MM.1S (cell line): ENCODE measurements at regions not wholly inside any gene's neighbourhood (a gene's known extent, or its start where the extent isn't known, plus 50 kb on each side); places are given as distances from the start of the nearest gene placed in this dataset.

Experiments
- DNase-seq: peaks from one replicate; pipeline ENCODE4 v3.0.0-alpha.2; 2015
- H2AFZ ChIP-seq: fragments of 300-600 bp; sonication (generic); 2 replicates; pipeline ENCODE4 v1.6.0; 2016; ENCODE audit warnings: antibody characterized with exemption, low read length
- H3F3A ChIP-seq: fragments of 300-600 bp; sonication (generic); 2 replicates; pipeline ENCODE4 v1.6.1; 2016; ENCODE audit warnings: mild to moderate bottlenecking, antibody characterized with exemption, low read length, moderate library complexity, mixed read lengths; ENCODE audit not compliant: insufficient read depth
- H3K27ac ChIP-seq: fragments of 300-600 bp; sonication (generic); 2 replicates; pipeline ENCODE4 v1.5.1; 2016; ENCODE audit warnings: mild to moderate bottlenecking, low read length
- H3K27me3 ChIP-seq: fragments of 300-600 bp; sonication (generic); replicated peaks from 2 replicates; pipeline ENCODE4 v1.6.0; 2016; ENCODE audit warnings: low read length; ENCODE audit not compliant: insufficient read depth
- H3K36me3 ChIP-seq: fragments of 300-600 bp; sonication (generic); replicated peaks from 2 replicates; pipeline ENCODE4 v1.6.1; 2016; ENCODE audit warnings: mild to moderate bottlenecking, low read length, mixed read lengths; ENCODE audit not compliant: insufficient read depth
- H3K4me1 ChIP-seq: fragments of 300-600 bp; sonication (generic); 2 replicates; pipeline ENCODE4 v1.6.1; 2016; ENCODE audit warnings: low read length, mixed read lengths
- H3K4me2 ChIP-seq: fragments of 300-600 bp; sonication (generic); 2 replicates; pipeline ENCODE4 v1.6.0; 2016; ENCODE audit warnings: low read depth, low read length
- H3K4me3 ChIP-seq: fragments of 300-600 bp; sonication (generic); 2 replicates; pipeline ENCODE4 v1.5.1; 2016; ENCODE audit warnings: low read length, mixed read lengths
- H3K79me2 ChIP-seq: fragments of 300-600 bp; sonication (generic); 2 replicates; pipeline ENCODE4 v1.6.1; 2016; ENCODE audit warnings: mixed run types, low read length, mixed read lengths
- H3K9ac ChIP-seq: fragments of 300-600 bp; sonication (generic); 2 replicates; pipeline ENCODE4 v1.6.1; 2016; ENCODE audit warnings: low read length, mixed read lengths
- H3K9me2 ChIP-seq: fragments of 300-600 bp; sonication (generic); replicated peaks from 2 replicates; pipeline ENCODE4 v1.6.1; 2016; ENCODE audit warnings: mild to moderate bottlenecking, low read length, mixed read lengths; ENCODE audit not compliant: insufficient read depth
- H3K9me3 ChIP-seq: fragments of 300-600 bp; sonication (generic); replicated peaks from 2 replicates; pipeline ENCODE4 v1.6.1; 2016; ENCODE audit warnings: mild to moderate bottlenecking, low read length, mixed read lengths; ENCODE audit not compliant: insufficient read depth
- H4K20me1 ChIP-seq: fragments of 300-600 bp; sonication (generic); 2 replicates; pipeline ENCODE4 v1.6.1; 2016; ENCODE audit warnings: mild to moderate bottlenecking, low read length, moderate library complexity, mixed read lengths; ENCODE audit not compliant: insufficient read depth
- CTCF ChIP-seq: fragments of 300-600 bp; sonication (generic); IDR thresholded peaks from 2 replicates; pipeline ENCODE4 v1.5.1; 2016; ENCODE audit warnings: antibody characterized with exemption, low read length, mixed read lengths
- EZH2 ChIP-seq: fragments of 300-600 bp; sonication (generic); optimal IDR thresholded peaks from 2 replicates; pipeline ENCODE3; 2017; ENCODE audit warnings: low read depth, mild to moderate bottlenecking, antibody characterized with exemption, low read length, mixed read lengths
- EZH2phosphoT487 ChIP-seq: fragments of 300-600 bp; sonication (generic); IDR thresholded peaks from 2 replicates; pipeline ENCODE4 v1.6.1; 2018; ENCODE audit warnings: antibody characterized with exemption, low read length

DNA sequence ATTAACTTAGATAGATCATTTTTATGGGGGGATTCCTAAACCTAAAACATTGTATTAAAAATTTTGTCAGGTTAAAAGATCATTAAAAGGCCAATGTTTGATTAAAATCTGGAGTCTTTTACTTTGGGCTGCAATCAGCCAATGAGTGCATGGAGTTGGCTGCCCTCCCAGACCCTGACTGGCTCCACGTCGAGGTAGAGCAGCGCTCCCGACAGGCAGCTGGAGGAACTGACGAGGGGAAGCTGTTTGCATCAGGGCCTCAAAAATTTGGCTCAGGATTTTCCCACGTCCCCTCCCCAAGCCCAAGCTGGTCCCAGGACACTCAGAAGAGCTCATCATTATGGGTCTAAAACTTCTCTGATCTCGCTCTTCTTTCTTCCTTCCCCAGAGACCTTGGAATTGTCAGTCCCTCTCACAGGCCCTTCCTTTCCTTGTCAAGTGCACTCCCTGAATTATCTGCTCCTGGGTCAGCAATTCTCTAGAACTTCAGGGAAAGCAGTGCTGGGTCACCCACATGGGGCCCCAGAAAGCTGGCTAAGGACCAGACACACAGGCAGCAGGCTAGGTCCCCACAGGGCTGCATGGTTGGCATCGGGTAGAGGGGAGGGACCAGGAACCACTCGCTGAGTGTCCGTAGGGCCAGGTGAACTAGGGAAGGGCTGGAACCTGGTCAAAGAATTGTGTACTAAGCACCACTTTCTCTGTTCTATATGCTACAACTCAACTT lies 119.6 kb upstream of the IGLL5 start:
- Histone ChIP-seq H3K27me3 (no peaks in the 10 kb centered on the region), H4K20me1 (no peaks in the 10 kb centered on the region), H3K4me2 (no peak overlapping the region), H3K79me2 (no peaks in the 10 kb centered on the region), H3K4me3 (no peak overlapping the region), H2AFZ (no peak overlapping the region), H3F3A (no peaks in the 10 kb centered on the region), H3K27ac (no peak overlapping the region), H3K9me3 (no peaks in the 10 kb centered on the region), H3K36me3 (no peaks in the 10 kb centered on the region), H3K4me1 (no peaks in the 10 kb centered on the region), H3K9me2 (no peaks in the 10 kb centered on the region), H3K9ac (no peak overlapping the region)
- DNase-seq = no peak
- TF ChIP-seq EZH2phosphoT487 = no peak
- no peak for TF ChIP-seq EZH2
- TF ChIP-seq CTCF = no peak

DNA sequence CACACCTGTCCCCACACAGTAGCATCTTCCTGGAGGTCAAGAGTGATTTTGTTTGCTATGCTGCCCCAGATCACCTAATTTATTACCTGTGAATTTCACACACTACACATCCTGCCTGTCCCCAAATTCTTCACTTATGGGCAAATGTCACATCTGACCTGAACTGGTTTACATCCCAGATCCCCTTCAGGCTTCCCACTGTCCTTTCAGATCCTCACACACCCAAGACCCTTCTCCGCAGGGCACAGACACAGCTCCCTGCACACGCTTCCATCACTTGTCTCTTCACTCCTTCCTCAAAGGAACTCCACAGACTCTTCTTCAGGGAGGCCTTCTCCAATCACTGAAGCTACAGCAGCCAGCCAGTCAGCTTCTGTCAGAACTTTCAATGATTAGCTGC lies 118.7 kb upstream of the IGLL5 start:
- no peaks in the 10 kb centered on the region for H3K9me2 ChIP-seq
- H3K27me3 ChIP-seq = no peaks in the 10 kb centered on the region
- H3K4me3 ChIP-seq = no peak overlapping the region
- H2AFZ ChIP-seq = no peak overlapping the region
- no peak overlapping the region for H3K27ac ChIP-seq
- H3K79me2 ChIP-seq = no peaks in the 10 kb centered on the region
- H3K4me2 ChIP-seq = no peak overlapping the region
- no peaks in the 10 kb centered on the region for H3K4me1 ChIP-seq
- H3K36me3 ChIP-seq = no peaks in the 10 kb centered on the region
- no peaks in the 10 kb centered on the region for H3K9me3 ChIP-seq
- H4K20me1 ChIP-seq = no peaks in the 10 kb centered on the region
- DNase-seq = no peak
- TF ChIP-seq EZH2phosphoT487 (no peak), CTCF (no peak), EZH2 (no peak)
- no peaks in the 10 kb centered on the region for H3F3A ChIP-seq
- H3K9ac ChIP-seq = no peak overlapping the region

- no peak overlapping the region for H3K4me3 ChIP-seq
- H3K79me2 ChIP-seq = no peaks in the 10 kb centered on the region
- TF ChIP-seq EZH2phosphoT487 = no peak
- TF ChIP-seq EZH2 = no peak
- no peak for TF ChIP-seq CTCF
- no peaks in the 10 kb centered on the region for H4K20me1 ChIP-seq
- no peaks in the 10 kb centered on the region for H3K9me2 ChIP-seq
- no peak for DNase-seq
- H3K4me2 ChIP-seq = no peak overlapping the region
- H3K36me3 ChIP-seq = no peaks in the 10 kb centered on the region
- no peak overlapping the region for H2AFZ ChIP-seq
- H3F3A ChIP-seq = no peaks in the 10 kb centered on the region
- no peaks in the 10 kb centered on the region for H3K9me3 ChIP-seq
- peaks cover 5% of the 10 kb centered on the region; the same call in 1 of the 2 replicates for H3K4me1 ChIP-seq
- H3K27me3 ChIP-seq = no peaks in the 10 kb centered on the region
- no peak overlapping the region for H3K9ac ChIP-seq
- H3K27ac ChIP-seq = no peak overlapping the region
Observed at GRCh38 chr22:22769434-22770279, 118.0 kb upstream of the IGLL5 start.
